GM19240 (cell line): ENCODE measurements at regions not wholly inside any gene's neighbourhood (a gene's known extent, or its start where the extent isn't known, plus 50 kb on each side); places are given as distances from the start of the nearest gene placed in this dataset.

Experiments
- DNase-seq: peaks from one replicate; pipeline ENCODE4 v3.0.0; 2011; ENCODE audit warnings: low spot score; ENCODE audit not compliant: insufficient read length

GRCh38 chr1:244256086-244256676, 195.5 kb downstream of the ADSS2 start:
- no peak for DNase-seq

GRCh38 chr1:244264163-244264562, 187.5 kb downstream of the ADSS2 start:
- no peak for DNase-seq

- DNase-seq, result no peak
Observed at GRCh38 chr1:244265507-244265906, 186.2 kb downstream of the ADSS2 start.

- no peak for DNase-seq
Observed at GRCh38 chr1:244269169-244269568, 182.5 kb downstream of the ADSS2 start.

GRCh38 chr1:244271004-244271403, 180.7 kb downstream of the ADSS2 start:
- no peak for DNase-seq

GRCh38 chr1:244271691-244272308, 179.9 kb downstream of the ADSS2 start:
- no peak for DNase-seq

- DNase-seq, result peak; percentile 41
Observed at GRCh38 chr1:244272471-244273261, 179.0 kb downstream of the ADSS2 start.

DNA sequence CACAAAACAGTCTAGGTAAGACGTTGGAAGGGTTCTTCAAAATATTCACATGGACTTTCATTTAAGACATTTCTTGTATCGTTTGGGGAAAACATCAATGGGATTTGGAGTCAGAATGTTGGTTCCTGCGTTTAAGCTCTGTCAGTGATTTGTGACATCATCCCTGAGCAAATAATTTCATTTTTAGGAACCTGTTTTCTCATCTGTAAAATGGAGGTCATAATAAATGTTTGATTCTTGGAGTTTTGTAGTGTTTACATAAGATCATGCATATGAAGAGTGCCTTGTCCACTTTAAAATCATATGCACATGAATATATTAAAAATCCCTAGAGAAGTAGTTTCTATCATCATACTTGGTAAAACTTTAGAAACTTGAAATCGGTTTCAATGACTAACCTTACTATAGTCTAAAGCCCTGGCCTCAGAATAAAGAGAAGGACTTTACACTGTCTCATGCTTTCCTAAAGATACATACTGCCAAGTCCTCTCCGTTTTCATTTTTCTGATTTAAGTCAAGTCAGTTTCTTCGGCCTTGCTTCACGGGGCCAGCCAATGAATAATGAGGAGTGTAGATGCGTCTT, 178.4 kb downstream of the ADSS2 start:
- DNase-seq, result no peak

DNA sequence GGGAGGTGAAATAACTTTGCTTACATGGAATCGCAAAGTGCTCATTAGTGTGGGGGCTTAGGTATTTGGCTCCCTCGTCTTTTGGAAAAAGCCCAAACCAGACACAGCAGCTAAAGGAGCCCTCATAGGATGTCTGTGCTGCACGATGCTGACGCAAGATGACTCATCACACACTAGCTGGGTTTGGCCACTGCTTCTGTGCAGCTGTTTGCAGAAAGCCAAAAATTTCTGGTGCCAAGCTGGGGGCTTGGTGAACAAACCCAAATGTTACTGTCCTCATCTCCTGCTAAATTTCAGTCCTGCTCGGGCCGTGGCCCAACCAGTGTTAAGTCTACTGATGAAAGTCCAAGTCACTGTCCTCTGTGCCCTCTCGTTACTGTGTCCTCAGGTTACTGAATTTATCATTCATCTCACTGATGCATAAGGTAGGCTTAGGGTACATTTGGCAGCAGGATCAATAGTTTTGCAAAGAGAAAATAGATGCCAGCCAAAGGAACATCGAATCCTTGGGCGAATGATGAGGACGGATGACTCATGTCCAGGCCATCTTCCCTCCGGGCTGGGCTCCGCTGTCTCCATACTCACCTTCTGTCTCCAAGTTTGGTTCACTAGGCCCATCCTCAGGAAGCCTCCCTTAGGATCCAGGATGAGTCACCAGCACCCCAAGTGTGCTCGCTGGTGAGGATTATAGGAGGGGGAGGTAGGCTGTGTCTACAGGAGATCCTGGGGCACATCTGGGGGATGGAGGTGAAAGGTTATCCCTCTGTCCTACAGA, 177.7 kb downstream of the ADSS2 start:
- DNase-seq, result no peak

GRCh38 chr1:244276646-244277045, 175.1 kb downstream of the ADSS2 start:
- no peak for DNase-seq

DNA sequence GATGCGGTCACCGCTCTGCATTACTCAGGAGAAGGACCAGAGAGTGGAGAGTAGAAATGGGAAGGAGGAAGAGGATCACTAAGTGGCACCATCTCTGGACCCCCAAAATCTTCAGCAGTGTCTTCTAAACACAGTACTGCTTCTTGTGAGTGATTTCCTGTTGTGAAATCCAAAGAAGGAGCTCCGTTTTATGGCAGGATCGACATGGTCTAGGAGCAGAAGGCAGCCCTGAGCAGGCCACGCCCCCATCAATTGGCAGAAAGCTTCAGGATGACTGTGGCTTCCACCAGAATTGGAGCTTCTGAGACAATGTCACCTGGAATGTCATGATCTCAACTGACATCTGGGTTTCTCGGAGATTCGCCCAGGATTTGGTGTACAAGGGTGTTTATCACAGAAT, 171.5 kb downstream of the ADSS2 start:
- no peak for DNase-seq

DNA sequence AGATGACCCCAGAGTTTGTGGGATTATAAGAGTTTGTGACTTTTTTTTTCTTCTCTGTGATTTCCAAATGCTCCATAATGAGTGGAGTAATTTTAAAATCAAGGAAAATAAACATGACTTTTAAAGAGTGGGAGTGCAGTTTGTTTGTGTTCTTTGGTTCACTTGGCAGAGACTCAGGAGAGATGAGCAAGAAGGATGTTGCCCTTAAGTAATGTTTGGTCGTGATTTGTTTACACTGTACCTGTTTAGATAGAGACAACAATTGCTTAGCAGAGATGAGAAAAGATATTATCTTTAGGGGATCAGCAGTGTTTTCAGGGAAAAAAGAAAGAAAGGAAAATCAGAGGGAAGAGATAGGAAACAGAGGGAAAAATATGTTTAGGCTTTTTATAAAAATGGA, 170.8 kb downstream of the ADSS2 start:
- DNase-seq, result no peak

DNA sequence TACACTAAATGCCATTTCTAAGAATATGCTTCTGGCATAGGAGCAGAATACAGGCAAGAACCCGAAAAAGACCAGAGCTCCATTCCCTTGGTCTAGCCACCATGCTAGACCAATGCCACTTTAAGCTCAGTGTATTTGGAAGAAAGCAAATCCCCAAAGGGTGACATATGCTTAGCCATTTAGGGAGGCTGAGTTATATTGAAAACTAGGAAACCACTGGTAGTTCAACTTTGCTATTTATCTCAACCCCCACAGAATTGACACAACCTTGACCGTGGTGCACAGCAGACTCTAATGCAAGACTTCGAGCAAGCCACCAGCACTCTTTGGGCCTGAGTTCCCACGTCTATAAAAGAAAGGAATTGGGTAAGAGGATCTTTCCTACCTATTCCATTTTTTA, 167.9 kb downstream of the ADSS2 start:
- no peak for DNase-seq

DNA sequence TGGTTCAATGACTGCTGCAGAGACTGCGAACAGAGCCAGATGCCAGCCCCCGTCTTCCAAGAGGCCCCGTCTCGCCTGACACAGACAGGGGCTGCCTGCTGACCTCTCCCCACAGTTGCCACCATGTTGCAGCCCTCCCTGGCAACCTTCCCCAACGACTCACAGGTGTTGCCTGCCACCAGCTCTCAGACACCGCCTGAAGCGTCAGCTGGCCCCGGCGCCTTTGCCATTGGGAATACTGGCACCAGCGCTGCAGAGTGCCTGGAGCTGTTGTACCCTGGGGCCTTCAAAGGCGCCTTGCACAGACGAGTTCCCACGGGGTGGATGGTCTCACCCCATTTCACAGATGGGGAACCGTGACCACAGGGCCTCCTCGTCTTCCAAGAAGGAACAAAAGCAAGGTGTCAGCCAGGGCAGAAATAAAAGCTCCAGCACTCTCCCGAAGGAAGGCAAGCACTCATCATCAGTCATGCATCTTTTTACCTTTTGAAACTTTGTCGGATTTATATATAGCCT, 167.0 kb downstream of the ADSS2 start:
- no peak for DNase-seq

- DNase-seq, result no peak
Observed at GRCh38 chr1:244286341-244286740, 165.4 kb downstream of the ADSS2 start.

DNA sequence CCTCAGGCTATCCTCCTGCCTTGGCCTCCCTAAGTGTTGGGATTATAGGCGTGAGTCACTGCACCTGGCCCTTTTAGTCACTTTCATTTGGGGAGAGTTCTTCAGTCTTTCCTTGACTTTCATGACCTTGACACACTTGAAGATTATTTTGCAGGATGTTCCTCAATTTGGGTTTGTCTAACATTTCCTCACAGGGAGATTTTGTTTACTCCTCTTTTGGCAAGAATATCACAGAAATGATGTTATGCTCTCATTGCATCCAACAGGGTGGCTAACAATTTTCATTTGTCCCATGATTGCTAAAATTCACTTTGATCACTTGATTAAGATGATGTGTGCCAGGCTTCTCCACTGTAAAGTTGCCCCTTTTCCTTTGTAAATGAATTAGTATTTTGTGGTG, 164.0 kb downstream of the ADSS2 start:
- no peak for DNase-seq

DNA sequence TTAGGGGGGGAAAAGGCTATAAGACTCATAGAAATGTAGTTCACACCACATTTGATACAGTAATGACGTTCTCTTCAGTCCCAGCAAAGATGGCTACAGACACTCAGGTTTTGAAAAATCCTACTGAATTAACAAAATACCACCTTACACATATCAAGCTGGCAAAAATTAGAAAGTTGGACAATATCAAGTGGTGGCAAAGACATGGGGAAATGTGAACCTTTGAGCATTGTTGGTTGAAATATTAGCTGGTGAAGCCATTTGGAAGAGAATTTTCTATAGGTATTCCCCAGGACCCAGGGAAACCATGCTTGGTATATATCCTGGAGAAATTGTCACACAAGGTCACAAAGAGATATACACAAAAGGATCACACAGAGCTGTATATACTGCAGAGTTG, 163.0 kb downstream of the ADSS2 start:
- DNase-seq, result no peak

DNA sequence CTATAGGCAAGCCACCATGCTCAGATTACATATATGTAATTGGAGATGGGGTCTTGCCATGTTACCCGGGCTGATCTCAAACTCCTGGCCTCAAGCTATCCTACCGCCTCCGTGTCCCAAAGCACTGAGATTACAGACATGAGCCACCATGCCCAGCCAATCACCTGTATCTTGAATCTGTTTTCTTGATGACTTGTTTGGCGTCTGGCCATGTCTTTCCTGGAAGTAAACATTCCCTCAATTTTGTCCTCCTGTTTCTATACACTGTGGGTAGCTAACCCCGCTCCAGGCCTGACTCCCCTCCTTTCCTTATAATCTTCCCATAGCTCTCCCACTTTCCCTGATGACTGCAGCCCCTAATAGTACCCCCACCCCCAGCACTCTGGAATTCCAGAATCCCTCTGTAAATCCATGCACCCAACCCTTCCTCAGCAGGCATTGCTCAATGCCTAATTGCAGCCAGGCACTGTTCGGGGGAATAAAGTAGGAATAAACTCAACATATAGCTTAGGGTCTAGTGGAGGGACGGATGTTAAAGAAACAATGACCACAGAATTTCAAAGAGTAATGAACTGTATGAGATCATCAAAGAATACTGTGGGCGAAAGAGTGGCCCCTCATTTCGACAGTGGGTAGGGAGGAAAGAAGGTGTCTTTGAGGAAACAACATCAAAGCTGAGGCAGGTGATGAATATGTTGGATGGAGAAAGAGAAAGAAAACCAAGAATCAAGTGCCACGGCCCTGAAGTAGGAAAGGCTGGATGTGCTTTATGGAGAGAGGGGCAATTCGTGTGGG, 161.5 kb downstream of the ADSS2 start:
- DNase-seq, result no peak

GRCh38 chr1:244291236-244292201, 160.2 kb downstream of the ADSS2 start:
- DNase-seq, result no peak
